SH-SY5Y (cell line): ENCODE measurements at regions not wholly inside any gene's neighbourhood (a gene's known extent, or its start where the extent isn't known, plus 50 kb on each side); places are given as distances from the start of the nearest gene placed in this dataset.

Experiments
- GATA2 ChIP-seq: IDR thresholded peaks from 2 replicates; pipeline ENCODE4 v1.6.1; 2011; ENCODE audit warnings: mild to moderate bottlenecking, low read depth, low read length
- GATA3 ChIP-seq: IDR thresholded peaks from 2 replicates; pipeline ENCODE4 v1.6.1; 2011; ENCODE audit warnings: low read depth, mild to moderate bottlenecking, low read length, moderate library complexity

- no peak for TF ChIP-seq GATA3
- TF ChIP-seq GATA2, result no peak
These were observed 112.0 kb upstream of the RAB4A start for GRCh38 chr1:229158927-229159326.

- TF ChIP-seq GATA3 (no peak), GATA2 (no peak)
These were observed 111.0 kb upstream of the RAB4A start for GRCh38 chr1:229159668-229160544.

- no peak for TF ChIP-seq GATA3
- TF ChIP-seq GATA2, result no peak
These were observed 109.2 kb upstream of the RAB4A start for GRCh38 chr1:229161740-229162139.

- TF ChIP-seq GATA3, result no peak
These were observed 107.9 kb upstream of the RAB4A start for GRCh38 chr1:229162825-229163515.

GRCh38 chr1:229164348-229164747 lies 106.6 kb upstream of the RAB4A start:
- TF ChIP-seq GATA3 (no peak), GATA2 (no peak)

GRCh38 chr1:229164836-229165735 lies 105.8 kb upstream of the RAB4A start:
- no peak for TF ChIP-seq GATA2

GRCh38 chr1:229167318-229167717 lies 103.6 kb upstream of the RAB4A start:
- TF ChIP-seq GATA3 (no peak), GATA2 (no peak)

- no peak for TF ChIP-seq GATA3
- TF ChIP-seq GATA2, result no peak
These were observed 101.5 kb upstream of the RAB4A start for GRCh38 chr1:229169399-229169798.

GRCh38 chr1:229170274-229170673 lies 100.6 kb upstream of the RAB4A start:
- TF ChIP-seq GATA2 (no peak), GATA3 (no peak)

GRCh38 chr1:229170778-229171505 lies 100.0 kb upstream of the RAB4A start:
- no peak for TF ChIP-seq GATA3
- TF ChIP-seq GATA2, result no peak

GRCh38 chr1:229171934-229172333 lies 99.0 kb upstream of the RAB4A start:
- TF ChIP-seq GATA2 (no peak), GATA3 (no peak)

GRCh38 chr1:229180161-229180560 lies 90.8 kb upstream of the RAB4A start:
- TF ChIP-seq GATA2 (no peak), GATA3 (no peak)

GRCh38 chr1:229181419-229181818 lies 89.5 kb upstream of the RAB4A start:
- no peak for TF ChIP-seq GATA2
- TF ChIP-seq GATA3, result no peak

- TF ChIP-seq GATA2 (no peak), GATA3 (no peak)
These were observed 87.3 kb upstream of the RAB4A start for GRCh38 chr1:229183588-229183987.

- no peak for TF ChIP-seq GATA3
- TF ChIP-seq GATA2, result no peak
These were observed 86.8 kb upstream of the RAB4A start for GRCh38 chr1:229184066-229184465.
